GM19240 (cell line): ENCODE measurements at regions not wholly inside any gene's neighbourhood (a gene's known extent, or its start where the extent isn't known, plus 50 kb on each side); places are given as distances from the start of the nearest gene placed in this dataset.
"Not testable (repeated sequence)": the region's sequence is repeated elsewhere in the genome, so short reads cannot be mapped to it uniquely, and the experiment has no call there.

Experiments used
- DNase-seq: peaks from one replicate; pipeline ENCODE4 v3.0.0; 2011; ENCODE audit warnings: low spot score; ENCODE audit not compliant: insufficient read length

- DNase-seq, result not testable (repeated sequence)
Observed at GRCh38 chr15:20240366-20240917, 301.2 kb downstream of the GOLGA6L6 start.

GRCh38 chr15:20239186-20239585 lies 302.4 kb downstream of the GOLGA6L6 start:
- not testable (repeated sequence) for DNase-seq

- not testable (repeated sequence) for DNase-seq
Observed at GRCh38 chr15:20237256-20238020, 304.2 kb downstream of the GOLGA6L6 start.

- not testable (repeated sequence) for DNase-seq
Observed at GRCh38 chr15:20235728-20236127, 305.9 kb downstream of the GOLGA6L6 start.

GRCh38 chr15:20234006-20234540 lies 307.5 kb downstream of the GOLGA6L6 start:
- DNase-seq, result not testable (repeated sequence)

GRCh38 chr15:20232457-20232856 lies 309.1 kb downstream of the GOLGA6L6 start:
- not testable (repeated sequence) for DNase-seq

GRCh38 chr15:20230656-20231055 lies 310.9 kb downstream of the GOLGA6L6 start:
- not testable (repeated sequence) for DNase-seq

GRCh38 chr15:20228791-20229190 lies 312.8 kb downstream of the GOLGA6L6 start:
- DNase-seq, result not testable (repeated sequence)

- not testable (repeated sequence) for DNase-seq
Observed at GRCh38 chr15:20227119-20227853, 314.3 kb downstream of the GOLGA6L6 start.

GRCh38 chr15:20226531-20226930 lies 315.1 kb downstream of the GOLGA6L6 start:
- not testable (repeated sequence) for DNase-seq

GRCh38 chr15:20221063-20221462 lies 320.5 kb downstream of the GOLGA6L6 start:
- DNase-seq, result not testable (repeated sequence)

- not testable (repeated sequence) for DNase-seq
Observed at GRCh38 chr15:20219171-20219570, 322.4 kb downstream of the GOLGA6L6 start.

- DNase-seq, result not testable (repeated sequence)
Observed at GRCh38 chr15:20215700-20216099, 325.9 kb downstream of the GOLGA6L6 start.

GRCh38 chr15:20214101-20214500 lies 327.5 kb downstream of the GOLGA6L6 start:
- DNase-seq, result not testable (repeated sequence)

GRCh38 chr15:20211508-20211907 lies 330.1 kb downstream of the GOLGA6L6 start:
- DNase-seq, result not testable (repeated sequence)

- not testable (repeated sequence) for DNase-seq
Observed at GRCh38 chr15:20209973-20210372, 331.6 kb downstream of the GOLGA6L6 start.

- not testable (repeated sequence) for DNase-seq
Observed at GRCh38 chr15:20207607-20208006, 334.0 kb downstream of the GOLGA6L6 start.

- not testable (repeated sequence) for DNase-seq
Observed at GRCh38 chr15:20207198-20207597, 334.4 kb downstream of the GOLGA6L6 start.

GRCh38 chr15:20204177-20204866 lies 337.3 kb downstream of the GOLGA6L6 start:
- DNase-seq, result not testable (repeated sequence)

GRCh38 chr15:20203649-20204150 lies 337.9 kb downstream of the GOLGA6L6 start:
- not testable (repeated sequence) for DNase-seq
